ENCODE measurements at regions not wholly inside any gene's neighbourhood (a gene's known extent, or its start where the extent isn't known, plus 50 kb on each side); places are given as distances from the start of the nearest gene placed in this dataset.

DNA sequence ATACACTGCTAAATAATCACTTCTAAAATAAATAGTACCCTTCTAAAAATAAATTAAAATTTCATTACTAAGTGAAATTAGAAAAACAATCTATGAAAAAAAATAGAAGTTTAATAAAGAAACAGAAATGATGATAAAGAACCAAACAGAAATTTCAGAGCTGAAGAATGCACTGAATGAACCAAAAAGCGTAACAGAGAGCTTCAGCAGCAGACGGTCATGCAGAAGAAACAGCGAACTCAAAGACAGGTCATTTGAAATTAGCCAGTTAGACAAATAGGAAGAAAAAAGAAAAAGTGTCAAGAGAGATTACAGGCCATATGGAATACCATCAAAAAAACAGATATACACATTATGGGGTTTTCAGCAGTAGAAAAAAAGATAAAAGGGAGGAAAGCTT, 706.7 kb downstream of the TBC1D32 start:
- no peak for DNase-seq (ENCODE audit: low read depth)

DNA sequence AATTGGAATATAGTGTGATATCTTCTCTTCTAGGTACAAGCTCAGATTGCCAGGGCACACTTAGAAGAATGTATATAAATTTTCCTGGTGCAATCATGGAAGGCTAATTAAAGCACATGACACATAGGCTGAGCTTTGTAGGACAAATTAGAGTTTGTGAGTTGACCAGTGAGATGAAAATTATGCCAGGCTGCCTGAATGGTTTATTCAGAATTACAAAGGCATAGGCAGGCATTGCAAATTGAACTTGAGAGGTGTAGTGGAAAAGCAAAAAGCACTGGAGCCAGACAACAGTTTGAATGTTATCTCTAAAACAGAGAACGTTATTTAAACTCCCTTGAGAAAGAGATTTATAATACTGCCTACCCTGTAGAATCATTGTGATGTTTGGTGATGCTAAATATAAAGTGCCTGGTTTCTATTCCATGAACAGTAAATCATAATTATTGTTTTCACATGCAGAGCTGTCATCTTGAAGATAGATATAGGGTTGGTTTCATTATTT, 712.1 kb downstream of the TBC1D32 start:
- no peak for DNase-seq (ENCODE audit: low read depth)

DNA sequence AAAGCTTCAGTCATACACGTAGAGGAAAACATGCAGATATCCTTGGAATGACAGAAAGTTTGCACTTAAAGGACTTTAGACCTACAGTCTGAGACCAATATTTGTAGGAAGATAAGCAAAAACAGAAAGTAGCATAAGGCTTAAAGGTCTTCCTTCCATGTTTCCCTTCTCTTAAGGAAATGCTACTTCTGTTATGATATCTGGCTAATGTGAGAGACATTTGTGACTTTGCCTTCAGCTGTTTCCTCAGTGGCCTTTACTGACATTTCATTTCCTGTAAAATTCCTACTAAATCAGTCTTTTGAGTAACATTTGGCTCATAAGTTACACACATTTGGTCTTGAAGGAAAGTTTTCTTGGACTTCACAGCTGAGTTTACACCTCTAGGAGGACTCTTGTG, 713.4 kb downstream of the TBC1D32 start:
- no peak for DNase-seq (ENCODE audit: low read depth)

DNA sequence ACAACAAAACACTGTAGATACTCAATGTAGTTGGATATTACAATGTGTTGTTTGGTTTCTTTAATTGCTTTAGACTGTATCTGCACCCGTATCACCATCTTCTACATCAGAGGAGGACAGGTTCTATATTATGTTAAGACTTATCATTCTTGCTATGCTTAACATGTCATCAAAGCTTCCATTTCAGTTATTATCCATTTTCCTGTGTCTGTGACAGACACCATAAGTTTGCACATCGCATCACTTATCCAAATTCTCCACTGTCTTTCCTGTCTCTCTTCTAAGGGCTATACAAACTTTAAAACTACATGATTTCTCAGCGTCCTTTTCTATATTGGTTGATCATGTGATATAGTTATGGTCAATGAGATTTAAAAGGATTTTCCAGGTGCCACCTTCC, 719.0 kb downstream of the TBC1D32 start:
- DNase-seq (ENCODE audit: low read depth) = no peak

DNA sequence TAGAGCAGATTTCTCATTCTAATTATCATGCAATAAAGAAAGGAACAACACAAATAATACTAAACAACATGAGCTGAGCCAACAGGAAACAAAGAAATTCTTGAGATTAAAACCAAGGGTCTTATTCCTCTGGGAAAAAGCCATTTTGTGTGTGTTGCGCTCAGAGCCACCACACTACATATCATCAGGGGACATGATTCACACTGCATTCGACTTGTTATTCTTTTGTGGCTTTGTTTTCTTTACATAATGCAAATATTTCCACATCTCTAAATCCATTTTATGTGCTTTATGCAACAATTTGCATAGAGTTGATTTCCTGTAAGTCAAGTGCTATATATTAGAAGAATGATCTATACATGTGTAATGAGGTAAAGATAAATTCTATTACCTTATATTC, 719.6 kb downstream of the TBC1D32 start:
- no peak for DNase-seq (ENCODE audit: low read depth)

DNA sequence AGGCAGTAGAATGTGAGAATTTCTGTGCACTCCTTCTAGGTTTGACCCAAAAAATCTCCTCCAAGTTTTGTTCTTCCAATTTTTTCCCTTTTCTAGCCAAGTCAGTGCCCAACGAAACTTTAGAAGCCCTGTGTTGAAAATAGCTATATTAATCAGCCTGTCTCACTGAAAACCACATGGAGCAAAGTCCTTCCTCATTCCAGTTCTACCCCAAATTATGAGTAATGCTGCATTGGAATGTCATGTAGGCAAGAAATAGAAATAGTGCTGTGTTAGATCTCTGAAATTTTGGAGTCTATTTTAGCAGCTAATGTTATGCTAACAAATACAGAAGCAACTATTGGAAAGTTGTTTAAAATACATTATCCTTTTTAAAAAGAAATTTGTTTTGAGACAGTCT, 725.5 kb downstream of the TBC1D32 start:
- DNase-seq (ENCODE audit: low read depth) = no peak

DNA sequence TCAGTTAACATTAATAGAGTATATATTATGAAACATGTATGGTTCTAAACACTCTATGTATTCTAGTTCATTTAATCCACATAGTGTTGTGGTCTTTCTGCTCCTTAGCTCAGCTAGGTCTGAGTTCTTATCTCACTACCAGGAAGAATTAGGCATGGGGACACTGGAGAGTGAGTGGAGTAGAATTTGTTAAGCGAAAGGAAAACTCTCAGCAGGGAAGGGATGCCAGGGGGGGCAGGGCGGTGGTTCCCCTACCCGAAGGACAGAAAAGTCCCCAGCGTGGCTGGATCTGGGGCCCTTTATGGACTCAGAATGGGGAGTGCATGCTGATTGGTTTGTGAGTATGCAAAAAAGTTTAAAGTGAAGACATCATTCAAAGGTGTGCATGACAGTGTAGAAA, 727.5 kb downstream of the TBC1D32 start:
- DNase-seq (ENCODE audit: low read depth) = no peak

DNA sequence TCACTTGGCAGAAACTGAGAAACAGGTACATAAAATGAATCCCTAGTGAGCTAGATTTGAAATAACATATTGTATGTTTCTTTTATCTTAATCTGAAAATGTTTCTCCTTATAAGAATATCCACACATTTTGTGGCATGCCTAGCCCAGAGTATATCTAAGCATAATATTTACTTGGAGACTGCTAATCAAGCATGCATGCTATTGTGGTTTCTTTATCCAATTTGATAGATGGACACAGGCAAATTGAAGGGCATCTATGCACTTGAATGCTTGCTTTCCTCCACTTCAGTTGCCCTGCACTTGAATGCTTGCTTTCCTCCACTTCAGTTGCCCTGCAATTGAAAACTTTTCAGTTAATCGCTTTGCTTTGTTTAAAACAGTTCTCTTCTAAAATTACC, 729.8 kb downstream of the TBC1D32 start:
- no peak for DNase-seq (ENCODE audit: low read depth)

DNA sequence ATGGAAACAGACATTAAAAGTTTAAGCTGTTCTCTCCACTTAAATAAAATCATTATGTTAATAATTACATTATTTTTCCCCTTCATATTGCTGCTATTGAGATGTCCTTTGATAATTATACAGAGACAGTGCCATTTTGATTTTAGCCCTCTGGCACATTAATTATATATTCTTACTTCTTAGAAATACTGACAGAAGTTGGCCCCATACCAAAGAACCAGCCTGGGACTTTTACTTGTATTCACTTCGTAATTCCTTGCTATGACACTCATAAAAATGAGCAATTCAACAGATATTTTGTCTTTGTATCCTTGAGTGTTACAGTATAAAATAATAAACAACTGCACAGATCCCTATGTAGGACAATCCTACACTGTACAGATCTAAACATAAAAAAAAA, 743.7 kb downstream of the TBC1D32 start:
- no peak for DNase-seq (ENCODE audit: low read depth)

DNA sequence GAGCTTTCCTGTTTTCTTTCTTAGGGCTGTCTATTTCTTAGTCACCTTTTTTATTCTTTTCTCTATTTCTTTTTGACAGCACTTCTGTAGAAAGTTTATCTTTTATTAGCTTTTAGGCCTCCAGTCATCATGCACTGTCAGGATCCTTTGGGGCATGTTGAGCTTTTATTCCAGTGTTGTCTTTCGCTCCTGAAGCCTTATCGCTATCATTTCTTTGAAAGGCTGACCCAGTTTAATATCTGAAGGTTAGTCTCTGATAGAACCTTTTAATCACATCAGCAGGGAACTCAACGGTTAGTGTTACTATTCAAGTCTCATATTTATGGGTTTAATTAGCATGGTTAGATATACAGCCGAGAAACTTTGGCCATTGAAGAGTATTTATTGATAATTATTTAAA, 745.9 kb downstream of the TBC1D32 start:
- no peak for DNase-seq (ENCODE audit: low read depth)

DNA sequence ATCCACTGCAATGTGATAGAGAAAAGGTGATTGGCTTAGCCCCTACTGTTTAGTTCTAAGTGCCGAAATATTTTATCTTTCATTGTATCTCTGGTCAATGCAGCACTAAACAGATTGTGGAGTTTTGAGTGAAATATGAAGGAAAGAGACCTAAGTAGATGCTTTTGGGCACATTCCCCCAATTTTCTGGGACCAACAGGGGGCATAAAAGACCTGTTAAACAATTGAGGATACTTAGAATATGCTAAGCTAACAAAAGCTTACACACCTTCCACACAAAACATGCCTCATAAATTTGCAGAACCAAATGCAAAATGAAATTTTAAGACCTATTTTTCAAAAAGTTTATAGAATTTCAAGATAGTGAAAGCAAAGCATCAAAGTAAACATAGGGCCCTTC, 746.9 kb downstream of the TBC1D32 start:
- no peak for DNase-seq (ENCODE audit: low read depth)

DNA sequence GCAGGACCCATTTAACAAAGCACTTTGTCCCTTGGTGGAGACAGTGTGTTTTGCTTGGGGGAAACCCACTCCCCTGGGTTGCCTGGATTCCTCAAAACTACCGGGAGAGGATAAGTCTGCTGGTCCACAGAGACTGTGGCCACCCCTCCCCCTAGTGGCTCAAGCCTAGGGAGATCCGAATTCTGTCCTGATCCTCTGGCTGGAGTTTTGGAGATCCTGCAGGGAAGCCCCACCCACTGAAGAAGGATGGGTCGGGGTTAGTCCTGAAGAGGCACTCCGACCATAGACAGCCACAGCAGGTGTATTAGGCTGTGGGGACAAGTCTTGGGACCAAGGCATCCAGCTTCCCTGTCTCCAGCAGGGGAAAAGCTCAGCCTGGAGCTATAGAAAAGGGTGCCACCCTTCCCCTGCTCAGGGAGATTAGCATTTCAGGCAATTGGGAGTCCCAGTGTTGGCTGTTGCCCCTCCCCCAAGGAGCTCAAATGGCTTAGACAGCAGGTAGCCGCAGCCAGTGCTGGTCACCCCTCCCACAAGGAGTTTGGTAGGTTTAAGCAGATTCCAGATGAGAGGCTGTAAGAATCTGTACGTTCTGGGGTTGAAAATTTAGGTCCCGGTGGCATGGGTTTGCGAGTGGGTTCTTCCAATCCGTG, 750.0 kb downstream of the TBC1D32 start:
- DNase-seq (ENCODE audit: low read depth) = no peak

DNA sequence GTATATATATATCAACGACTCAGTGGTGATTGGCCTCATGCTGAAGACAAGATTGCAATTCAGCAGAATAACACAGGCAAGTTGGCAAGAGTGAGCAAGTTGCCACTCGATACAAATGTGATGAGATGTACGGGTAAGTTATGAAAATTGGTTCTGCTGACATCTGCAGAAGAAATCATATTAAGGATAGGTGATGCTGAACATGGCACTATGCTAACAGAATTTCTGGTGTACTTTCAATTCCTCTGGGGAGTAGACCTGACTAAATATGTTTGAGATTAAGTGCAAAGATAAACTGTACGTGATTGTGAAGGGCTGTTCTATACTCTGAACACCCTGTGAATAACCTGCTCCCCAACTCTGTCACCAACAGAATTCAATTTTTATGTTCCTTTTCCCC, 758.2 kb downstream of the TBC1D32 start:
- DNase-seq (ENCODE audit: low read depth) = no peak

DNA sequence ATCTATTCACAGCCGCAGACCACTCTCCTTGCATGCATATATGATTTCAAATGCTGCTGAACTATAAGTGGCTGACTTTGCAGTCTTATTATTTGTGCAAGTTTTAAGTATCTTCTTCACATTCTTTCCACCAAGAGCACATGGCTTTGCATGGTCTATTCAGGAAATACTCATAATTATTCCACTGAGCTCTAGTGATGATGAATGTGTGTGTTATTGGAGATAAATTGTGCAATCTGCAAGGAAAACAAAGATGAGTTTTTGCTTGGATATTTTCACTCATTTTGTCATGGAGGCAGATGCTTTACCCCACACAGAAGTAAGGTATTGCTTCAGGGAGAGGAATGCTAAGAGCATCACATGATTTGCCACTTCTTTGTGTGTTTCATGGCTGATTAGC, 764.6 kb downstream of the TBC1D32 start:
- no peak for DNase-seq (ENCODE audit: low read depth)

DNA sequence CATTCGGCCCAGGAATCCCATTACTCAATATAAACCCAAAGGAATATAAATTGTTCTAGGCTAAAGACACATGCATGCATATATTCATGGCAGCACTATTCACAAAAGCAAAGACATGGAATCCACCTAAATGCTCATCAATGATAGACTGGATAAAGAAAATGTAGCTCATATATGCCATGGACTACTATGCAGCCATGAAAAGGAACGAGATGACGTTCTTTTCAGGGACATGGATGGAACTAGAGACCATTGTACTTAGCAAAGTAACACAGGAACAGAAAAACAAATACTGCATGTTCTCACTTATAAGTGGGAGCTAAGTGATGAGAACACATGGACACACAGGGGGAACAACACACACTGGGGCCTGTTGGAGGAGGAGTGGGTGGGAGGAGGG, 769.5 kb downstream of the TBC1D32 start:
- no peak for DNase-seq (ENCODE audit: low read depth)

DNA sequence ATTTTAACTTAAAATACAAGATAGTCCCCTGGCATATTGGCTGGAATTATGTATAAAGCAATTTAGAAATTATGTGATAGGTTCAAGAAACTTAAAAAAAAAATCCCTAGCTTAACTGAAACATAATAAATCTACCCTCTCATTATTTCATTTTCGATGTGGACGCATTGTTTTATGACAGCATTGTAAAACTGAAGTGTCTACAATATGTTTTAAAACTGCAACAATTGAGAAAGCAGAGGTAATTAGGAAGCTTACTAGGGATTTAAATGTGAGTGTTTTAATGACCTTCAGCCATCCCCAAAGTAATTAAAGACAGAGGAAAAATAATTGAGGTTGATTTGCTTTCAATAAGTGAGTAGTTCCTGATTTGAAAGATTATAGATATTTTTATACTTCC, 776.0 kb downstream of the TBC1D32 start:
- DNase-seq (ENCODE audit: low read depth) = no peak

DNA sequence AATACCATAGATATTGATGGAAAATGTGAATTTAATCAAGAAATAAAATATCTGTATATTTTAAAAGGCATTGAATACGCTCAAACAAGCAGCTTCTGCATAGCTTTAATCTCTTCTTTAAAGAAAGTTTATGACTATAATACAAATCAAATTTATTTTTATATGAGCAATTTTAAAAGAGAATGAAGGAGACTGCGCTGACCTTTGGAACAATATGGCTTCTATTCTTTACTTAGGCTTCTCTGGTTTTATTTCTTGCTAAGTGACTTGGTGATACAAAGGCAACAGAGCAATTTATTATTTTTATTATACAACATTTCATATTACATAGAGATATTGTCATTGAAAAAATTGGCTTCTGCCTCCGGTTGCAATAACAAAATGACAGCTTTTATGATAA, 776.7 kb downstream of the TBC1D32 start:
- DNase-seq (ENCODE audit: low read depth) = no peak

DNA sequence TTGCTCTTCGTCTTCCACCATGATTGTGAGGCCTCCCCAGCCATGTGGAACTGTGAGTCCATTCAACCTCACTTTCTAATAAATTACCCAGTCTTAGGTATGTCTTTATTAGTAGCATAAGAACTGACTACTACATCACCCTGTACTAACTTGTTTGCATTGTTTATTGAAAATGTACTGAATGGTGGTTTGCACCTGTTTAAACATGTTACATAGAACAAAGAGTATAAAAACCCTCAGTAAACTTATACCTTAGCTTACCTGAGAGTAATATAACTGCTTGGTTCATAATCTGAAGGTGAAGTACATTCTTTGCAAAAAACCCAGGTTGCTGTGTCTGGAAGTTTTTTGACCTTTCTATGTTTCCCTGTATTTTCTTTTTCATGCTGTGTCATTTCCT, 777.8 kb downstream of the TBC1D32 start:
- DNase-seq (ENCODE audit: low read depth) = no peak

DNA sequence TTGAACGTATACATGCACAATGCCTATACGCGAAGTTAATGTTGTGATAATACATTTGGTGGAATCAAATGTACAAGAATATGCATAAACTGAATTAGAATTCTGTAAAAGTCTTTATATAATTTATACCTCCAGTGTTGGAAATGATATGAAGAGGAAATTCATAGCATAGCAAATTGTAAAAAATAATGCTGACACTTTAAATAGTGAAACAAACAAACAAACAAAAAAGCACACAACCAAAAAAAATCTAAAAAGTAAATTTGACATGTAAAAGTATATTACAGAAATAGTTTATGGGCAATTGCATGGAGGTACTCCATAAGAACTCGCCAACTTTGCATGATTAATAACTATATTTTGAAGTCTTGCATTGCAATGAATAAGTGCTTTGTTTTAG, 780.9 kb downstream of the TBC1D32 start:
- DNase-seq (ENCODE audit: low read depth) = no peak

DNA sequence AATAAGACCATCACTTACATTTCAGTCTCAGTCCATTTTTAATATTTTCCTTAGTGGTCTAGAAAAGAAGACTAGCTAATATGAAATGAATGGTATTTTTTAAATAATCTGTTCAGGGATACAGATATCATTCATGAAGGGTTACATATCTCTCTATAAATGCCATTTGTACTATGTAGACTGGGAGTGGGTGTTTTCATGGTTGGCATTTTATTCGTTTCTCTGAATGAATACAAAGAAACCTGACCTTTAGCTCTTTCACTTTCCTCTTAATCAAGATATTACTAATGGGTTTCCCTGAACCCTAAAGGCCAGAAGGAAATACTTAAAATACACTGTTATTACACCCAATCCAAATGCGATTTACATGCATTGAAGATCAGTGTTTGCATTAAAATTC, 788.9 kb downstream of the TBC1D32 start:
- DNase-seq (ENCODE audit: low read depth) = no peak

DNA sequence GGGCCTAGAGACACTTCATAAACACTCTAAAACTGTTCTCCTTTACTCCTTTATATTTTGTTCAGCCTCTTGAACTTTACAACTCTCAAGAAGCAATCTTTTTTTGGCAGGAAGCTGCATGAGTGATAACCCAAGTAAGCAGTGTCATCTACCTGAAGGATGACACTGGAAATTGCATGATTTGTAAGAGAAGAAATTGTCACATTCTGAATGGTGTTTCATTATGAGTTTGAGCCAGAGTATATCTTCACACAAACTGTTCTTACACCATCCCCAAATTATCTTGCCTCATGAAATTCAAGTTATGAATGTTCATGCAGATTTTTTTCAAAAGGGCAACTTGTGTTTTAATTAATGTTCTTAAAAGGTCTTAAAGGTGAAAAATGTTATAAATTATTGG, 799.3 kb downstream of the TBC1D32 start:
- DNase-seq (ENCODE audit: low read depth) = no peak

DNA sequence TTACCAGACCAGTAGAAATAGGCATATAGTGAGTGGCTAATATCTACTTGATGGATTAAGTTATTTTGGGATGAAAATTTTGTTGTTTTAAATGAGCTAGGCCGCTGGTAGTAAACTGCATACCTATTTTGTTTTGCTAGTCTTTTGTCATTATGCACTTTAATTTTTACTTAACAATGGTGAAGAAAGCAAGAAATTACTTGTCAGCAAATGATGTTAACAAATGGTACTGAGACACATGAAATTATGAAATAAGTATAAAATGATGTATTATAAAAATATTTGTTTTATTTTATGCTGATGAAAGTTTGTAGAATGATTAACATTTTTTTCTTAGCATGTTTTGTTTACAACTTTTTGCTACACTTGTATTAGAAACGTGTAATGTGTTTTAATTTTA, 807.7 kb downstream of the TBC1D32 start:
- DNase-seq (ENCODE audit: low read depth) = no peak

DNA sequence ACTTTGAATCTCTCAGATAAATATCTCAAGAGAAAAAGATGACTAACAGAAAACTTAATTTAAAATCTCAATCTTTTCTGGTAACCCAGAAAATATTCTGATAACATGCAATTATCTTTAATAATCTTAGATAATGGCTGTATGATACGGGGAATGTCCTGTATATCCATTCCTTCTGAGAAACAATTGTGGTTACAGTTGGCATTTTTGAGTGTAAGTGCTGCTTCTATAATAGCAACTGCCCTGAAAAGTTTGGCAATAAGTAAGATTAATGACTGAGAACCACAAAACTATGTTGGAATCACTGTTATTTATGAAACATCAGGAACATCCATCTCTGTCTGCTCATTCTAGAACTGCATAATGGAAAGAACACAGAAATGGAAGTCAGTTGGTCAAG, 819.7 kb downstream of the TBC1D32 start:
- no peak for DNase-seq (ENCODE audit: low read depth)

DNA sequence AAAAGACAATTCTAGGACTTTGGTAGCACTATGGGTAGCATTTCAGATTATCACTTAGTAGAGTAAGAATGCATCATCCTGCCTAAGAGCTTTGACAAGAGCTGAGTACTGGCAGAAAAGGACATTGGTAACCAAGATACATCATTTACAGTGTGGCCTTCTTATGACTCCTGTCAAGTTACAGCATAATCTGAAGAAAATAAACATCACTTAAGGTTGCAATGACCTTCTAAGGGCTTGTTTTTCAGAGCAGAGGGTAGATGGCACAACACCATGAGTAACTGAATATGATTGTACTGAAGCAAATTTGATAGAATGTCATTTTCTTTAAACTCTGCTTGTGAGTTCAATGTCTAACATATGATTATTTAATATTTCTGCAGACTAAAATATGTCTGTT, 822.6 kb downstream of the TBC1D32 start:
- no peak for DNase-seq (ENCODE audit: low read depth)

DNA sequence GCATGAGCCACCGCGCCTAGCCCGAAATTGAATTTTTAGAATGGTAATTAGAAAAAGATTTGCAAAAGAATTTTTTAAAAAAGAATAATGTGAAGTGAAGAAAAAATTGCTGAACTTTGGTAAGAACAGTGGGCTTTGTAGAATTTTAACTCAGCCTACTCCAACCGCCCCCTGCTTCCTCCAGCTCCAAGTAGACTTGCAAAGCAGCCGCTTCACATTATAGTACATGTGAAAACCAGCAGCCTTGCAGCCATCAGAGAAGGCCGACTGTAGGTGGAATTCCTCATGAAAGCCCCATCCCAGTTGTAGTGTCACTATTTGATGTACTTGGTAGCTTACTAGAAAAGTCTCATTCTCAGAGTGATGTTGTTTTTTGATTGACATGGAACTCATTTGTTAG, 835.6 kb downstream of the TBC1D32 start:
- DNase-seq (ENCODE audit: low read depth) = no peak

All from CMK (cell line).